GM18873 (cell line): ENCODE measurements at regions not wholly inside any gene's neighbourhood (a gene's known extent, or its start where the extent isn't known, plus 50 kb on each side); places are given as distances from the start of the nearest gene placed in this dataset.
"Not testable (repeated sequence)": the region's sequence is repeated elsewhere in the genome, so short reads cannot be mapped to it uniquely, and the experiment has no call there.

ENCODE experiments used
- ATAC-seq: cut with Tn5 transposase; IDR thresholded peaks from one replicate; pipeline ENCODE4 v1.9.1; 2021; ENCODE audit warnings: mild to moderate bottlenecking, moderate library complexity, moderate number of reproducible peaks; ENCODE audit not compliant: unreplicated experiment, low FRiP score

DNA sequence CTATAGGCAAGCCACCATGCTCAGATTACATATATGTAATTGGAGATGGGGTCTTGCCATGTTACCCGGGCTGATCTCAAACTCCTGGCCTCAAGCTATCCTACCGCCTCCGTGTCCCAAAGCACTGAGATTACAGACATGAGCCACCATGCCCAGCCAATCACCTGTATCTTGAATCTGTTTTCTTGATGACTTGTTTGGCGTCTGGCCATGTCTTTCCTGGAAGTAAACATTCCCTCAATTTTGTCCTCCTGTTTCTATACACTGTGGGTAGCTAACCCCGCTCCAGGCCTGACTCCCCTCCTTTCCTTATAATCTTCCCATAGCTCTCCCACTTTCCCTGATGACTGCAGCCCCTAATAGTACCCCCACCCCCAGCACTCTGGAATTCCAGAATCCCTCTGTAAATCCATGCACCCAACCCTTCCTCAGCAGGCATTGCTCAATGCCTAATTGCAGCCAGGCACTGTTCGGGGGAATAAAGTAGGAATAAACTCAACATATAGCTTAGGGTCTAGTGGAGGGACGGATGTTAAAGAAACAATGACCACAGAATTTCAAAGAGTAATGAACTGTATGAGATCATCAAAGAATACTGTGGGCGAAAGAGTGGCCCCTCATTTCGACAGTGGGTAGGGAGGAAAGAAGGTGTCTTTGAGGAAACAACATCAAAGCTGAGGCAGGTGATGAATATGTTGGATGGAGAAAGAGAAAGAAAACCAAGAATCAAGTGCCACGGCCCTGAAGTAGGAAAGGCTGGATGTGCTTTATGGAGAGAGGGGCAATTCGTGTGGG lies 161.5 kb downstream of the ADSS2 start:
- no peak for ATAC-seq

DNA sequence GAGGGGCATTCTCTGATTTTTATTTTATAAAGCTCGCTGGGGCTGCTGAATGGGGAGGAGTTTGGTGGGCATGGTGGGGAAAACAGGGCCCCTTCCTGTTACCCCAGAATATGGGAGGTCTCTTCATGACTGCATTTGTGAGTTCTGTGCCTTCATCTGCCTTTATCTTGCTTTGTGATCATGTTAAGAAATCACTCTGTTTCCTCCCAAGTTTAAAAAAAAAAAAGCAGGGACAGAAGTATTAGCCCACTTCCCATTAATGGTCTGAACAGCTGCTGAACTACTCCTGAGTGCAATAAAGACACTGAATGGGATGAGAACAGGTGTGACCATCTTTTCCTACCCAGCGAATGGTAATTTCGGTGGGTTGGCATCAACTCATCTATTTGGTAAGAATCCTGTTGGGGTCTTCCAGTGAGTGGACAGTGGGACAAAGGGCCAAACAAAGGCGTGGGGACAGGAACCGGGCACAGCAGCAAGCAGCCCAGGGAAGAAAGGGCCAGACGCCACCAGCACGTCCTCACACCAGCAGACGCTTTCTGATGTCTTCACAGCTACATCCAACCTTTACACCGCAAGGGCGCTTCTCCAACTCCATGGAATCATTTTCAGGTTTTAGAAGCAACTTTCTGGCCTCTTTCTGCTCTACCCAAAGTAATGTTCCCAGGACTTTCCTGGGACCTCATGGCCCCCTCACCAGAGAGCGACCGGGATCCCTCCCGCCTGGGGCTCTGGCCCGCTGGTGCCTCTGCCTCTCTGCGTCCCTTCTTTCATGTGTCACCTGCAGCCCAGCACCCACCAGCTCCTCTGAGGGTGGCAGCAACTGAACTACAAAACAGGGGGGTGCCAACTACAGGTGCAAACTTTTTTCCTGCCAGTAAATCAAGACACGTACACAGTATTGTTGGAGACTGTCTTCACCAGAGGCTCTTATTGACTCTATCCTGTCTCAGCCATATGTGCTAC lies 160.2 kb downstream of the ADSS2 start:
- no peak for ATAC-seq

DNA sequence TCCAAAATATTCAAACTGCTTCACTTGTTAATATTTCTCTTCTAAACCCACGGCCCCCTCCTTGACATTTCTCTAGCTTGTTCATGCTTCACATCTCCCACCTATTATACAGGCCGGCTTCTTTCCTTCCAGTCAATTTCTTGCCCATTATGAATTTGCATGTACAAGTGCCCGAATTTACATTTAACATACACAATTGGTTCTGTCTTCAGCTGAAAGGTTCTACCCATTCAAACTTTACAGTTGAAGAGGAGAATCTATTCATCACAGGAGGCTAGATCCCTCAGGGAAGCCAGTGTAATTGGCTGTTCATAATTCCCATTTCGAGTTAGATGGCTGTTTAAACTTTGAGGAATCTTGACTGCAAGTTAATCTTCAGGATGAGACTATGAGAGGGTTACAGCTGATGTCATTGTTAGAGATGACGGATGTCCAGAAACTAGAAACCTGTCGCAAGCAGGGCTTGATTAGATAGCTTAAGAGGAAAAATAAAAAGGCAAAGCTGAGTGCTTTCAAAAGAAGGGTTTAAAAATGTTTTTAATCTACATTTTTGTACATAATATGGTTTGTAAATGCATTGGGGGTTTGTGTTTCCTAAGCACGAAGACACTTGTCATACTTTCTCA lies 157.0 kb downstream of the ADSS2 start:
- no peak for ATAC-seq

DNA sequence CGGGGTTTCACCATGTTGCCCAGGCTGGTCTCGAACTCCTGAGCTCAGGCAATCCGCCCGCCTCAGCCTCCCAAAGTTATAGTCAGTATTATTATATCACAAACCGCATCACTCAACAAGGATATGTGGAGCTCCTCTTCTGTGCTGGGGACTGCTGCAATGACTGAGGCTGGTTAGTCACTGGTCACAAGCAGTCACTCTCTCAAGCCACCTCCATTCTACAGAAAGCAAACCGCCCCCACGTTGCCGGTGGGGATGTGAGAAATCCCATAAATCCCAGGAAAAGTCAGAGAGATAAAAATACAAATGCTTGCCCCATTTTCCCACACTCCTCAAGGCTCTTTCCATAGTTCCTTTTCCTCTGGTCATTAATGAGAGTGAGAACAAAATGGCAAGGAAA lies 155.7 kb downstream of the ADSS2 start:
- no peak for ATAC-seq

DNA sequence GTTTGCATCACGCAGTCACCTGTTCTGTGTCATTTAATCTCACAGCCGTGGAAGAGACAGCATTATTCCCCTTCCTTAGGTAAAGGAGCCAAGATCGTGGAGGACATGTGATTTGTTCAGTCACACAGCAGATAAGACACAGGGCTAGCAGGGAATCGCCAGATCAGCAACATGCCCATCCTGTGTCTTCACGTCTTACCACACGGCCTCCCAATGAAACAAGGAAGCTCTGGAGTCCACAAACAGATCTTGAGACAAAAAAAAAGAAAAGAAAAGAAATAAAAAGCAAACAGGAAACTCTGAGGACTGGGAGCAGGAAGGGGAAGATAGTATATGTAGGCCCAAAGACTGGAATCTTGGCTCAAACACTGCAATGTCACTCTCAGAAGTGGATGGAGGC lies 155.3 kb downstream of the ADSS2 start:
- no peak for ATAC-seq

DNA sequence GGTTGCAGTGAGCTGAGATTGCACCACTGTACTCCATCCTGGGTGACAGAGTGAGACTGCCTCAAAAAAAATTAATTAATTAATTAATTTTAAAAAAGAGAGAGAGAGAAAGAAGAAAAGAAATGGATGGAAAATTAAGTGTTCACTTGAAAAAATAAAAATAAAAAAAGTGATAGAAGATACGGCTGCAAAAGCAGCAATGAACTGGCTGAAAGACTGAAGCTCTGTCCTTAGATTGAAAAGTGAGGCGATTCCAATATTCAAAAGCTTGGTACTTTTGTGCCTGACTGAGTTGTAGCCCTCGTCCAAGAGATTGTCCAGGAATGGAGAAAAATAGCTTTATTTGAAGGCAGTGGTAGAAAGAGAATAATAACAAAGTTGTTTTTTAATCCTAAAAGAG lies 154.6 kb downstream of the ADSS2 start:
- ATAC-seq, result no peak

DNA sequence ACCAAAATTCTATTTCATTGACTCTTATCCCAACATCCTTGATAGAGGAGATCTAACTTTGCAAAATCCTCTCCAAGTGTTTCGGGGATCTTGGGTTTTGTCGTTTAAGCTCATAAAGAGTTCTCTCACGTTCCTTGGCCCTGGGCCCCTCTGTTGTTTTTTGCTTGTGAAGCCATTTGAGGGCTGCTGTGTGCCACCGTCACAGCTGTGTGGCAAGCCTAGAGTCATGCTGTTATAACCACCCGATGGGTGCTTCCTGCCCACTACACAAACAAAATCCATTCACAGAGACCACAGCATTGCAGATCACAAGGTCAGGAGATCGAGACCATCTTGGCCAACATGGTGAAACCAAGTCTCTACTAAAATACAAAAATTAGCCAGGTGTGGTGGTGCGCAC lies 154.1 kb downstream of the ADSS2 start:
- no peak for ATAC-seq

DNA sequence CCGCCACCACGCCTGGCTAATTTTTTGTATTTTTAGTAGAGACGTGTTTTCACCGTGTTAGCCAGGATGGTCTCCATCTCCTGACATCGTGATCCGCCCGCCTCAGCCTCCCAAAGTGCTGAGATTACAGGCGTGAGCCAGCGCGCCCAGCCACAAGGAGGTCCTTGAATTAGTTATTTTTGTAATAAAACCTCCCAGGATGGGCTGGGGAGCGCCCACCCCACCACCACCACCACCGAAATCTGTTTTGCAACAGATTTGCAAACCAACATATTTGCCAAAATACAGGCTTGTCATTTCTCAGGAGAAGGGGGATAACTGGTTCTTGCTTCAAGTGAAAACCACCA lies 151.7 kb downstream of the ADSS2 start:
- ATAC-seq, result not testable (repeated sequence)

DNA sequence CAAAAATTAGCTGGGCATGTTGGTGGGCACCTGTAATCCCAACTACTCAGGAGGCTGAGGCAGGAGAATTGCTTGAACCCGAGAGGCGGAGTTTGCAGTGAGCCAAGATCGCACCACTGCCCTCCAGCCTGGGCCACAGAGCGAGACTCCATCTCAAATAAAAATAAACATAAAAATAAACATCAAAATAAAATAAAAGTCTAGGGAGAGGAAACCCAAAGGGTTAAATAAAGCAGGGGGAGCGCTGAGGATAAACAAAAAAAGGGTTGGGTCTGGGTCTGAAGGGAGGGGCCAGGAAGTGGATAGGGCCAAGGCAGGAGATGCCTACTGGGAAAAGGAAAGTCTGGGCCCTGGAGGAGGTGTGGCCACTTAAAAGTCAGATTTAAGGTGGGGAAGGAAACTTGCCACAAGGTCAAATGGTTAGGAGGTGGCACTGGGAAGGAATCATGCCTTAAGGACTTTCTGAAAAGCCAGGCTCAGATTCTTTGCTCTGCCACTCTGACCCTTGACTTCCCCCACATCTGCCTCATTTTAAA lies 150.0 kb downstream of the ADSS2 start:
- ATAC-seq, result no peak

DNA sequence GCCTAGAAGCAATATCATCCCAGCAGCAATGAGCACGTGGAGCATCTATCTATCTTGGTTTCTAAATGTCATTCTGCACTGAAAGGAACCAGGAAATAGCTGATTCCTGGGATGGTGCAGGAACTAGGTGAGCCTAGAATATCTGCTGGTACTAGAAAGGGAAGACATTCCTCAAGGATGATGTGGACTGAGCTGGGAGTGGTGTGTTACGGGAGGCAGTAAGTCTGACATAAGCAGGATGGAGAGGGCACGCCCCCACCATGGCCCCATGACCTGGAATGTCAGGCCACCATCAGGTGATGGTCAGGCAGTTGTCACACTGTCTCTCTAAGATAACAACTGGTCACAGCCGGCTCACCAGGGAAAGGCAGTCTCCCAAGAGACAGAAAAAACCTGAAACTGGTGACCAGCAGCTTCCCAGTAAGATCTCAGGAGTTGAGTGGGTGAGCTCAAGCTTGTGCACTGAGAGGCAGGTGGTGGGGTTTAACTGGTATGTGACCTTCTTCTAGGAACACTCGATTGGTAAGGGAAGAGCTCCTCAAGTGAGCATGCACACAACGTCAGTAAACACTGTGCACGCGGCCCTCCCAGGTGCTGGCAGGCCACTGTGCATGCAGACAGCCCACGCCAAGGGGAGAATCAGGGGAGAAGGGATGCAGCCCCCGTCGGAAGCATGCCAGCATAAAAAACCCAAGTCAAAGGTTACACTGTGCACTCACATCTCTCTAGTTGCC lies 148.7 kb downstream of the ADSS2 start:
- ATAC-seq, result no peak

DNA sequence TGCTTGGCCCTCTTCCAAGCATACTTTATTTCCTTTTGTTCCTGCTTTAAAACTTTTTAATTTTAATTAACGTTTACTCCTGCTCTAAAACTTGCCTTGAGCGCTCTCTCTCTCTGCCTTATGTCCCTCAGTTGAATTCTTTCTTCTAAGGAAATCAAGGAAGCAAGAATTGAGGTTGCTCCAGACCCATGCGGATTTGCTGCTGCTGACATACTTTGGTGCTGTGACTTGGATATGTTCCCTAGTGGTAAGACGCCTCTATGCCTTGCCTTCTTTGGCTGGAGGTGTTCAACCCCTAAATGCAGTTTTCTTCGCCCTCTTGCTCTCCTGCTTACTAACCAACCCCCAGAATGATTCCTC lies 148.1 kb downstream of the ADSS2 start:
- no peak for ATAC-seq

DNA sequence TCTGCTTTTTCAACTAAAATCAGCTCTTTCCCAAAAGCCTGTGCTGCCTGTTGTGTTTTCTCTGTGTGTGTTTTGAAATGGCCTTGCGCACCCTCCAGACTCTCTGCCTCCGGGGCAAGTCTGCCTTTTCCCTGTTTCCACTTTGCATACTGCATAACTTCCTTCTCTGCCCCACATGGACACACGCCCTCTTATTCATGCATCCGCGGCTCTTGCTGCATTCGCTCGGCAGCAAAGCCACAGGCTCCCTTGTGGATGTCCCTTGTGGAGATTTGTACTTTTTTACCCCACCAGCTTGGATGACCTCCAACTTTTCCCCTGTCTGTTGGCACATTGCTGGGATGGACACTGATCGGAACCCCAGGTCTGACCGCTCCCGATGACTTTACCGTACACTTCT lies 147.6 kb downstream of the ADSS2 start:
- no peak for ATAC-seq

DNA sequence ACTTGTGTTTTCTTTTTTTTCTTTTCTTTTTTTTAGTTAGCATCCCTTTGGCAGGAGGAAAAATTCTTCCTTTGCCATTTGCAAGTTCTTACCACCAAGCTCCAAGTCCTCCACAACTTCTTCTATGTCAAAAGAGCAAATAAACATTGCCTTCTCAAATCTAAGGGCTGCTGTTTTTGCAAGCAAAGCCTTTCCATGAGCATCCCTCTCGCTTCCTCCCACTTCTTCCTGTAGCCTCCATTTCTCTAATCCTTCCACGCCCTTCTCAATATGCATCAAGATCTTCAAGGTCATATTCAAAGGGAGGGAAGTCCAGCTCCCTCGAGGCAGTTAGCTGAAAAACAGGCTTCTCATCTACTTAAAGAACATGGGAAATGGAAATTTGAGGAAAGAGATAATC lies 147.1 kb downstream of the ADSS2 start:
- ATAC-seq, result no peak

DNA sequence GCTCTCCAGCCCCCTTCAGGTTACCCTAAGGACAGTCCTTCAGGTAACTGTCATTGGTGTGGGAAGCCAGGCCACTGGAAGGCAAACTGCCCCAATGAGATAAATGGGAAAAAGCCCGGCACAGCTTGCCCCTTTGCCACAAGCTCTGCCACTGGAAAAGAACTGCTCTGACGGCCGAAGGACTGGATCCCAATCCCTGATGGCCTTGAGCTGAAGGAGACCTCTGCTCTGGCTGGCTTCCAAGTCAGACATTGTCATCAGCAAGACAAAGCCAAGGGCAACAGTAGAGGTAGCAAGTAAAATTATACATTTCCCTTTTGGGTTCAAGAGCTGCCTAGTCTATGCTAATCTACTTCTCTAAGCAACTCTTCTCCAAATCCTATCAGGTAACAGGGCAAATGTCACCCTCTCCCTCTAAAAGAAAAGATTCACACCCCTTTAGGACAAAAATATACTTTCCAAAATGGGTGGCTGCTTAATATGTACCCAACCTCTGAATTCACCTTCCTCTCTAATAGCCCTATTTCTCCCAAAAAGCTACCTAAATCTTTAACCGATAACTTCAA lies 145.8 kb downstream of the ADSS2 start:
- no peak for ATAC-seq

DNA sequence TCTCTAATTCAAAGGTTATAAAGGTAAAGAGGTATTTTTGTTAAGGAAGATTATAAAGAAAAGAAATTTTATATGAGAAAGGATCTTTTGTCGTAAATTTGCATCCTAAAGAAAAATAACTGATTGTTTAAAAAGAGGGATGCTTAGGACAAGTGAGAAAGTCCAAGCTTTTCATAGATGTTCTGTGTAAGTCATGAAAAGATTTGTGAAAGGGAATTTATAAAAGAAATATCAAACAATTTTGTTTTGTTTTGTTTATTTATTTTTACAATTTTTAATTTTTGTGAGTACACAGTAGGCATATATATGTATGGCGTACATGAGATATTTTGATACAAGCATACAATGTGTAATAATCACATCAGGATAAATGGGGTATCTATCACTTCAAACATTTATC lies 145.2 kb downstream of the ADSS2 start:
- no peak for ATAC-seq

DNA sequence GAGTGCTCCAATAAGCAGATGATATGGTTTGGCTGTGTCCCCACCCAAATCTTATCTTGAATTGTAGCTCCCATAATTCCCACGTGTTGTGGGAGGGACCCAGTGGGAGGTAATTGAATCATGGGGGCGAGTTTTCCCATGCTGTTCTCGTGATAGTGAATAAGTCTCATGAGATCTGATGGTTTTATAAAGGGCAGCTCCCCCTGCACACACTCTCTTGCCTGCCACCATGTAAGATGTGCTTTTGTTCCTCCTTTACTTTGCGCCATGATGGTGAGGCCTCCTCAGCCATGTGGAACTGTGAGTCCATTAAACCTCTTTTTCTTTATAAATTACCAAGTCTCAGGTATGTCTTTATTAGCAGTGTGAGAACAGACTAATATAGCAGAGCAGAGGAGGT lies 142.5 kb downstream of the ADSS2 start:
- ATAC-seq, result not testable (repeated sequence)

DNA sequence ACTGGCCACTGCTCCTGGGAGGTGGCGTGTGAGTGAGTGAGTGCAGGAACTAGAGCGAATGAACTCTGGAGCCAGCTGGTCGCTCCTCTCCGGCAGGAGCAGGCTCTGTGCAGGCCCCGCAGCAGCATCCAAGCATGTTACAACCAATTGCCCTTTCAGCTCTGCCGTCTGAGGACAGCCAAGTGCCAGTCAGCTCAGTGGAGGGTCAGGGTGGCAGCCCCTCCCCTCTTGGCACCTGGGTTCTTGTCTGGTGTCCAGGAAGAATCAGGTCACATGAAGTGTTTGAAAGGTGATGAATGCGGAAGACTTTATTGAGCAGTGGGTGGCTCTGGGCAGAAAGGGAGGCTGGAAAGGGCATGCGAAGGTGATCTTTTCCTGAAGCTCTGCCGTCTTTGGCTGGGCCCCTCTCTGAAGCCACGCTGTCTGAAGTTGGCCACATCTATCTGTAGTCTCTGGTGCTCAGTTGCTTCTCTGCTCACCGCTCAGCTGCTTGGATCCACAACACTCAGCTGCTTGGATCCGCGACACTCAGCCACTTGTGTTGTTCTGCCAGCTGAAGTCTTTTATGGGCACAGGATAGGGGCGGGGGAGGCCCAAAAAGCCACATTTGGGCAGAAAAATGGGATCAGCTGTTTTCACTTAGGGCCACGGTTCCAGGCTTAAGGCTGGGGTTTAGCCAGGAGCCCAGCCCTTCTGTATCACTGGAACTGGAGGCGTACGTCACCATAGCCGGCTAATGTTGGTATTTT lies 139.8 kb downstream of the ADSS2 start:
- ATAC-seq, result no peak

DNA sequence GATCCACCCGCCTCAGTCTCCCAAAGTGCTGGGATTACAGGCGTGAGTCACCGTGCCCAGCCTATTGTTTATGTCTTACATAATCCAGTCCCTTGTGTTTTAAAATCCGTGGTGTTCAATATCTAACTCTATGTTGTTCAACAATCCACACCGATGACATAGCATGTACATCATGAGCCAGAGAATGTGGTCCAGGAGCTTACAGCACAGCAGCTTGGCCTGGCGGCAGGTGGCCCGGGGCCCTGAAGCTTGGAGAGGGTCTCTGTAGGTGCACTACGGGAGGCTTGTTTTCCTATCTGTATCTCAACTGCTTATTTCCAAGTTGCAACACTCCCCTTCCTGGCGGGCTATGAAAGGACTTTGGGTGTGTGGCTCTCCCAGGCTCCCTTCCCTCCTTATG lies 138.4 kb downstream of the ADSS2 start:
- ATAC-seq, result no peak

DNA sequence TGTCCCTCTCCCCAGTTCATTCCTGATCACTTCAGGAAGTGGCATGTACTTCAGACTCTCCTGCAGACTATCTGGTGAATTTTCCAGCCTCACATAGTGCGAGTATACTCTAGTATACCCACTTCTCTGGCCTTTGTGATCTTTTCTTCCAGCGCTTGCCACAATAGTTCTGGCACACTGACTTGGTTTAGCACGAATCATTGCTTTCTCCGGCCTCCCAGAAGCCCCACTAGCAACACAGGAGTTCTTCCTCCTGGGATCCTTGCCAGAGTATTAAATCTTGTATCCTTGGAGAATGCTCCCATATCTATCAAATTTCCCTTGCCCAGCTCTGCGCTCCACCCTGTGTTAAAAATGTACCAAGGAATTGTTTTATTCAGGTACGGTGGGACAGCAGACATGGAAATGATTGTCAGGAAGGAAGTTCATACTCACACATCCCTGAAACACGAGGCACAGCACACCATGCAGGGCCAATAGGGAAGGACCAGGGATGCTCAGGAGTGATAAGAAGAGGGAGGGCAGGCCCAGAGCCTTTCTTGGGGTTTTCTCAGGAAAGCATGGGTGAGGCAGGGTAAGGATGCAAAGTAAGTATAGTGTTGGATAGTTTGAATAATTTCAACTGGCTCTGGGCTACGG lies 136.7 kb downstream of the ADSS2 start:
- no peak for ATAC-seq
